ENCODE measurements at regions not wholly inside any gene's neighbourhood (a gene's known extent, or its start where the extent isn't known, plus 50 kb on each side); places are given as distances from the start of the nearest gene placed in this dataset.

GRCh38 chr1:218694085-218694484, 348.9 kb downstream of the TGFB2 start:
- in situ Hi-C loops (cut with HindIII; ENCODE audit: low pct_unique_long_range_greater_than_20kb, low sequenced_read_pairs): no loop called here

DNA sequence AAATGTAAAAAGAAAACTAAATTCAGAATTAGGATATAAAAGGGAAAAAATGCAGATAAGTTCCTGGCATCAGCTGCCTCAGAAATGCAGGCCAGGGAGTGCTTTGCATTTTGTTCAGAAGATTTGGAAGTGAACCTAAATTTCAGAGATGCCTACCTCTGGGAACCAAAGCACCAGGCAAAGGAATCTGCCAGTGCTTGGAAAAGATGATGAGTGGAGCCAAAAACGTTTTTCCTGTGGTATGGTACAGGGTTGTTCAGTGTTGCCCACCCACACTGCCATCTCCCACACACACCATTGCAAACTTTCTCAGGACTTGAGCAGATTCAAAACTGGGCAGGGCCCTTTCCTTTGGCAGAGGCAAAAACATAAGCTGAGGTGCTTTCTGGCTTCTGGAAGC, 349.5 kb downstream of the TGFB2 start:
- in situ Hi-C loops (cut with HindIII; ENCODE audit: low pct_unique_long_range_greater_than_20kb, low sequenced_read_pairs): no loop called here

More at GRCh38 chr1:218694085-218694484, 348.9 kb downstream of the TGFB2 start:
- no peak for DNase-seq (ENCODE audit: low read depth)

DNA sequence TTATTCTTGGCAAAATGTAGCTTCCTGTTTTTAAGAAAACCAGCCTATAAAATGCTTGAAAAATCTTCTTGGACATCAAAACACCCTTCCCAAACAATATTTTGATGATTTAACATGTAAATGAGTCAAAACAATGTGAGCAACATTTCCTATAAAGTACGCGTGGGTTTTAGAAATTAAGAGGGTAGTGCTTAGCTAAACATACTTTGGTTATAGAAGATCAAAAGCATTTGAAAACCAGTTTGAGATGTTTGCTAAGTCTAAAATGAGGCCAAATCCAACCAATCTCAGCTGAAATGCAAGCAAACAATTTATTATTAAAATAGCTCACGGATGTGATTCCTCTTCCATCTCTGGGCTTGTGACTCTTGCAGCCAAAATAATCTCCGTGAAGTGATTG, 350.4 kb downstream of the TGFB2 start:
- in situ Hi-C loops (cut with HindIII; ENCODE audit: low pct_unique_long_range_greater_than_20kb, low sequenced_read_pairs): no loop called here
- DNase-seq (ENCODE audit: low read depth): no peak

More for the DNA sequence above, 349.5 kb downstream of the TGFB2 start:
- DNase-seq (ENCODE audit: low read depth): no peak

- no peak for DNase-seq (ENCODE audit: low read depth)
- in situ Hi-C loops (cut with HindIII; ENCODE audit: low pct_unique_long_range_greater_than_20kb, low sequenced_read_pairs): no loop called here
These were observed 353.0 kb downstream of the TGFB2 start for GRCh38 chr1:218698141-218698540.

- in situ Hi-C loops (cut with HindIII; ENCODE audit: low pct_unique_long_range_greater_than_20kb, low sequenced_read_pairs): no loop called here
- no peak for DNase-seq (ENCODE audit: low read depth)
These were observed 354.3 kb downstream of the TGFB2 start for GRCh38 chr1:218699421-218699820.

DNA sequence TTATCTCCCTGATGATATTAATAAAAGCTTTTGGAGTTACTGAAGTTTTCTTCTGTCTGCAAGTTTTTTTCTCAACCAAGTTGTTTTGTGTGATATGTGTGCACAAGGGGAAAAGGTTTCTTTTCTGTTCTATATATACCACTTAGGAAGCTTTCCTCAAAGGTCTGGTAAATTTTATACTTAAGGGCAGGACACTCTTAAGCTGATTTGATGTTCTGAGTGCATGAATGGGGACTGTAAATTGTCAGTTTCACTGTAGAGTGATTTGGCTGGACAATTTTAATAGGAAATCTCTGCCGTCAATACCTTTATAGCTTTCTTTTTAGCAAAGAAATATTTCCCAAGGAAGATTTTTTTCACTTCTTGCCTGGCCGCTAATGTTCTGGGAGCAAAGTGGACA, 354.7 kb downstream of the TGFB2 start:
- no peak for DNase-seq (ENCODE audit: low read depth)
- in situ Hi-C loops (cut with HindIII; ENCODE audit: low pct_unique_long_range_greater_than_20kb, low sequenced_read_pairs): no loop called here

GRCh38 chr1:218700666-218701065, 355.5 kb downstream of the TGFB2 start:
- in situ Hi-C loops (cut with HindIII; ENCODE audit: low pct_unique_long_range_greater_than_20kb, low sequenced_read_pairs): no loop called here
- DNase-seq (ENCODE audit: low read depth): no peak

DNA sequence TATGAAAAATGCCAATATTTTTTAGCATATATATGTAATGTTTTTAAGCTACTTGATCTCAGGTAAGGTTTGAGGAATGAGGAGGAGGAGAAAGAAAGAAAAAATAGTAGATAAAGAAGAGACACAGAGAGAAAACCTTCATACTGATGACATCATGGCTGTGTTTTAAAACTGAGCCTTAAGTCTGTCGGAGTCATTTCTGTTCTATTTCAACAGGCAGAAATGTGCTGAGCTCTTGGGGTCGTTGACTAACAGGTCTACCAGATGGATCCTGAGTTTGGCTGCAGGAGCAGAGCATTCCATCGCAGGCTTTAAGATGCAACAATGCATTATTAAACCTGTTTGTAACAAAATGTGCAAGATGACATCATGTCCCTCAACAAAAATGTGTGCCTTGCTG, 356.0 kb downstream of the TGFB2 start:
- no peak for DNase-seq (ENCODE audit: low read depth)
- in situ Hi-C loops (cut with HindIII; ENCODE audit: low pct_unique_long_range_greater_than_20kb, low sequenced_read_pairs): no loop called here

- DNase-seq (ENCODE audit: low read depth): no peak
- in situ Hi-C loops (cut with HindIII; ENCODE audit: low pct_unique_long_range_greater_than_20kb, low sequenced_read_pairs): no loop called here
These were observed 357.6 kb downstream of the TGFB2 start for GRCh38 chr1:218702775-218703174.

DNA sequence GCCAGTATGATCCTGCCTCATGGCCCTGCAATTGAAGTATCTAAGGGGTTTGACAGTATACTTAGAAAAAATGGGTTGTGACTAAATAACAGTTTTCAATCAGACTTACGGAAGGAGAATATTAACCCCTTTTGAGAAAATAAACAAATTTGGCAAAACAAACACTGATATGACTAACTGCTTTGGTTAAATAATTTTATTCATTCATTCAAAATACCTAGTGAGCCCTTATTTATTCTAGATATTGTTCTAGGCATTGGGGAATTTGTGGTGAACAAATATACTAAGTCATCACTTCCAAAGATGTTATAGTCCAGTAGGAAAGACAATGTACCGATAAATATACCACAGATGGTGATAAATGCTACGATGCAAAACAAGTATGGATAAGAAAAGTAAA, 358.7 kb downstream of the TGFB2 start:
- DNase-seq (ENCODE audit: low read depth): no peak
- in situ Hi-C loops (cut with HindIII; ENCODE audit: low pct_unique_long_range_greater_than_20kb, low sequenced_read_pairs): no loop called here

- in situ Hi-C loops (cut with HindIII; ENCODE audit: low pct_unique_long_range_greater_than_20kb, low sequenced_read_pairs): no loop called here
- DNase-seq (ENCODE audit: low read depth): no peak
These were observed 360.3 kb downstream of the TGFB2 start for GRCh38 chr1:218705391-218705790.

GRCh38 chr1:218705911-218706893, 361.1 kb downstream of the TGFB2 start:
- peak; percentile 100 for DNase-seq (ENCODE audit: low read depth)
- in situ Hi-C loops (cut with HindIII; ENCODE audit: low pct_unique_long_range_greater_than_20kb, low sequenced_read_pairs): no loop called here

GRCh38 chr1:218711001-218711400, 365.9 kb downstream of the TGFB2 start:
- no peak for DNase-seq (ENCODE audit: low read depth)
- in situ Hi-C loops (cut with HindIII; ENCODE audit: low pct_unique_long_range_greater_than_20kb, low sequenced_read_pairs): no loop called here

DNA sequence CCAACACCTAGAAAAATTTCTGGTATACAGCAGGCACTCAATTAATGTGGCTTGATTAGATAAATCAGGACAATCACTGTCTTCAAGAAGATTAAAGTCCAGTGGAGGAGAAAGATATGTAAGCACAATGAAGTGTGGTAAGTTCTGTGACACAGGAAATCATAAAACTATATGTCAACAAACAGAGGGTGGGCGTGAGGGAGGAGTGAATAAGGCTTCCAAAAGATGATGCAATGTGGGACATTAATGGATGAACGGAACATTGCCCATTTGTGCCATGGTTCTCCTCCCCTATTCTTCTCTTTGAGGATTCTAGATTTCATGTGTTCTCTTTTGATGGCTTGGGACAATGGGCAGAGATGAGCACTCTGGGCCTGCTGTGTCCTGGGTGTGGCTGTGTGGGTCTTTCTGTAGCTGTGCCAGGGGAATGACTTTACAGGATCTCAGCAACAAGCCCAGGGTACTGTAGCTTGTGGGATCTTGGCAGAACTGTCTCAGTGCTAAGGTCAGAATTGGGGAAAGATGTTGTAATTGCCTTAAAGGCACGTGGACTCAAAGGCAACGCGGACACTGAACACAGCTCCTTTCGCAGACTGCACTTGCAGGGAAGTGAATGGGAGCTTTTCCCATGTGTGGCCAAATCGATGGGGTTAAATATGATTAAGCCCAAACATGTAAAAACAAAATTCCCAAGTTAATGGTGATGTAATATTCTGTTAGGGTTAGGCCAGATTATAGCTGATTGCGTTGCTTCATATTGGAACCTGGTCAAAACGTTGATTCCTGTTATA, 366.9 kb downstream of the TGFB2 start:
- no peak for DNase-seq (ENCODE audit: low read depth)
- in situ Hi-C loops (cut with HindIII; ENCODE audit: low pct_unique_long_range_greater_than_20kb, low sequenced_read_pairs): no loop called here

- in situ Hi-C loops (cut with HindIII; ENCODE audit: low pct_unique_long_range_greater_than_20kb, low sequenced_read_pairs): no loop called here
- DNase-seq (ENCODE audit: low read depth): no peak
These were observed 367.5 kb downstream of the TGFB2 start for GRCh38 chr1:218712677-218713076.

DNA sequence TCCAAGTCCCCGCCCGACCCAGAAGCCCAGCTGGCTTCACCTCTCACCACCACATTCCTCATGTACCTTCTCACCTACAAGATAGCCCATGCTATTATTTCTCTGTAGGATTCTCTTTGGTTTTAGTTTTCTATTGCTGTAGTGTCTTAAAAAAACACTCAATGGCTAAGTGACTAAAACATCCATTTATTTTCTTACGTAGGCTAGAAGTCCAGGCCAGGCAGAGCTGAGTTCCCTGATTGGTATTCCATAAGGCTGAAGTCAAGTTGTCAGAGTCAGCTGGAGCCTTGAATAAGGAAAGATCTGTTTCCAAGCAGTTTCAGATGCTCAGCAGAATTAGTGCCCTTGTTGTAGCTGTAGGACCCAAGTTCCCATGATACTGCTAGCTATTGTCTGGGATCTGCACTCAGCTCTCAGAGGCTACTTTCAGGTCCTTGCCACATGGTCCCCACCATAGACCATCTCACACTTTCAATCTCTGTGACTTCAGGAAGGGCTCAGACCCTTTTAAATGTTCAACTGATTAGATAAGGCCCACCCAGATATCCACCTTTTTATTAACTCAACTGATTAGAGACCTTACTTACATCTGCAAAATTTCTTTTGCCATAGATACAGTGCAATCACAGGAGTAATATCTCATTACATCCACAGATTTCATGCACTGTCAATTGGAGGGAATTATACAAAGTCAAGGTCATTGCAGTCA, 371.0 kb downstream of the TGFB2 start:
- in situ Hi-C loops (cut with HindIII; ENCODE audit: low pct_unique_long_range_greater_than_20kb, low sequenced_read_pairs): no loop called here
- no peak for DNase-seq (ENCODE audit: low read depth)

DNA sequence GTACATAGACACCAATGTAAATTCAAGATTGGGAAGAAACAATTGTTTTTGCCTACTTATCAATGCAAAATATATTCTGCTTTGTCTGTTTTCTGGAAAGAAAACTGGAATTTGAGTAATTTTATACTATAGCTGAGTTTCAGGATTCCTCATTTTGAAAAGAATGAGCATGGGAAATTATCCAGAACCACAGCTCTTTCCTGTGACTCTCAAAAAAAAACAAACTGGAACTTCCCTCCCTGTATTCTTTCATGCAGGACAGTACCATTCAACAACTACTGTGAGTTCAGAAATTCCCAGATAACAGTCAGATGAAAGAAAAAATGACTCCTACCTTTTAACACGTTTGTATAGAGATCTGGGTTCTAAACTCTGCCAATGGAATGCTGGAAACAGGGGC, 372.4 kb downstream of the TGFB2 start:
- in situ Hi-C loops (cut with HindIII; ENCODE audit: low pct_unique_long_range_greater_than_20kb, low sequenced_read_pairs): no loop called here

GRCh38 chr1:218718206-218718605, 373.1 kb downstream of the TGFB2 start:
- in situ Hi-C loops (cut with HindIII; ENCODE audit: low pct_unique_long_range_greater_than_20kb, low sequenced_read_pairs): no loop called here
- DNase-seq (ENCODE audit: low read depth): no peak

More for the DNA sequence above, 372.4 kb downstream of the TGFB2 start:
- no peak for DNase-seq (ENCODE audit: low read depth)

GRCh38 chr1:218718977-218719376, 373.8 kb downstream of the TGFB2 start:
- in situ Hi-C loops (cut with HindIII; ENCODE audit: low pct_unique_long_range_greater_than_20kb, low sequenced_read_pairs): no loop called here
- no peak for DNase-seq (ENCODE audit: low read depth)
